Gastrocnemius medialis (tissue), 4 donors: ENCODE measurements at regions not wholly inside any gene's neighbourhood (a gene's known extent, or its start where the extent isn't known, plus 50 kb on each side); places are given as distances from the start of the nearest gene placed in this dataset.

Experiments used
- ATAC-seq, 2 donors: fragments of 150-250 bp; one replicate each; pipeline ENCODE4 v1.9.1; 2016
- DNase-seq, 2 donors: peaks; one replicate each; pipeline ENCODE4 v3.0.0-alpha.2; 2019
- H3K27ac ChIP-seq, 4 donors: fragments of 200-600 bp; sonication (generic); 1 replicate in 1 of 4; 2 replicates in 3 of 4; pipeline ENCODE4 v1.5.1; 2016 to 2018; ENCODE audit warnings: mild to moderate bottlenecking in 2 of 4, moderate library complexity in 1 of 4
- H3K27me3 ChIP-seq, 3 donors: fragments of 200-600 bp; sonication (generic) in 2 of 3; 1 replicate in 1 of 3; 2 replicates in 2 of 3; pipeline versions ENCODE4 v1.5.1 to v1.6.0; 2016 to 2019; ENCODE audit warnings: mild to moderate bottlenecking in 1 of 3, moderate library complexity in 1 of 3
- H3K36me3 ChIP-seq, 2 donors: fragments of 200-600 bp; sonication (generic) in 1 of 2; one replicate each; pipeline ENCODE4 v1.5.1; 2017 to 2018
- H3K4me1 ChIP-seq, 2 donors: fragments of 200-600 bp; sonication (generic) in 1 of 2; one replicate each; pipeline ENCODE4 v1.5.1; 2016 to 2017; ENCODE audit warnings: mild to moderate bottlenecking in 2 of 2
- H3K4me3 ChIP-seq, 4 donors: fragments of 200-600 bp; sonication (generic) in 3 of 4; 1 replicate in 1 of 4; 2 replicates in 3 of 4; pipeline ENCODE4 v1.5.1; 2016 to 2019; ENCODE audit warnings: mild to moderate bottlenecking in 2 of 4
- H3K9me3 ChIP-seq, 3 donors: fragments of 200-600 bp; sonication (generic) in 2 of 3; 1 replicate in 1 of 3; 2 replicates in 2 of 3; pipeline ENCODE4 v1.5.1; 2016 to 2019
- CTCF ChIP-seq, 5 experiments: fragments of 450-650 bp in 3 of 5; fragments of 200-600 bp in 2 of 5; sonication (generic) in 2 of 5; IDR thresholded peaks in 4 of 5; conservative IDR thresholded peaks in 1 of 5; 1 replicate in 4 of 5; 2 replicates in 1 of 5; pipeline ENCODE4 v1.5.1; 2016 to 2019; ENCODE audit warnings: antibody characterized with exemption in 5 of 5, mild to moderate bottlenecking in 3 of 5, moderate library complexity in 3 of 5
- POLR2A ChIP-seq, 2 donors: fragments of 450-650 bp; IDR thresholded peaks; one replicate each; pipeline ENCODE4 v1.6.1; 2017; ENCODE audit warnings: antibody characterized with exemption in 2 of 2, mild to moderate bottlenecking in 2 of 2, moderate library complexity in 2 of 2
- in situ Hi-C, 4 donors: fragments of 200-750 bp; cut with MboI; loops; one replicate each; pipeline versions ENCODE4 v1.15.0 to v1.8.0; 2017; ENCODE audit warnings: low sequenced_read_pairs in 4 of 4
- intact Hi-C: fragments of 100-400 bp; cut with DNase I; formaldehyde crosslinking; loops from one replicate; pipeline ENCODE4 v1.15.1; 2023; ENCODE audit warnings: low total_unique reads

GRCh38 chr17:33992113-33992512 is 263.0 kb upstream of the CCL2 start:
- H3K36me3 ChIP-seq, result no peaks in the 10 kb centered on the region
- no peak for DNase-seq
- no peak for ATAC-seq
- no peak overlapping the region for H3K4me3 ChIP-seq
- TF ChIP-seq POLR2A (IDR thresholded peaks at IDR 0.05) (no peak), CTCF (IDR thresholded peaks at IDR 0.05 in 4 of 5, conservative IDR thresholded peaks at IDR 0.05 in 1 of 5) (no peak)
- H3K27ac ChIP-seq, result no peak overlapping the region
- H3K27me3 ChIP-seq, result no peaks in the 10 kb centered on the region
- H3K4me1 ChIP-seq, result peaks cover 0 to 9% of the 10 kb centered on the region in 2 donors
- intact Hi-C loops, result no loop called here
- no peaks in the 10 kb centered on the region for H3K9me3 ChIP-seq
- in situ Hi-C loops, result no loop called here

GRCh38 chr17:34000639-34001038 is 254.4 kb upstream of the CCL2 start:
- no peak for DNase-seq
- no peak overlapping the region for H3K27ac ChIP-seq
- in situ Hi-C loops (loop anchor here in 1 of 4 donors (25.0 kb wide), 1 partner anchor 112 kb away; no protein-coding TSS in a partner anchor), intact Hi-C loops (no loop called here)
- no peaks in the 10 kb centered on the region for H3K4me1 ChIP-seq
- no peaks in the 10 kb centered on the region for H3K36me3 ChIP-seq
- H3K4me3 ChIP-seq, result no peak overlapping the region
- TF ChIP-seq CTCF (IDR thresholded peaks at IDR 0.05 in 4 of 5, conservative IDR thresholded peaks at IDR 0.05 in 1 of 5), result no peak
- TF ChIP-seq POLR2A (IDR thresholded peaks at IDR 0.05), result no peak
- no peaks in the 10 kb centered on the region for H3K9me3 ChIP-seq
- ATAC-seq, result no peak
- H3K27me3 ChIP-seq, result no peaks in the 10 kb centered on the region

- no peaks in the 10 kb centered on the region for H3K4me1 ChIP-seq
Observed at GRCh38 chr17:34001246-34001645, 253.8 kb upstream of the CCL2 start.

GRCh38 chr17:34006126-34006525 is 249.0 kb upstream of the CCL2 start:
- DNase-seq (no peak), ATAC-seq (no peak)
- in situ Hi-C loops, result loop anchor here in 1 of 4 donors (25.0 kb wide), 1 partner anchor 106 kb away; no protein-coding TSS in a partner anchor
- intact Hi-C loops, result no loop called here
- Histone ChIP-seq H3K36me3 (no peaks in the 10 kb centered on the region), H3K4me3 (no peak overlapping the region), H3K4me1 (no peaks in the 10 kb centered on the region), H3K27ac (no peak overlapping the region), H3K9me3 (no peaks in the 10 kb centered on the region), H3K27me3 (no peaks in the 10 kb centered on the region)
- TF ChIP-seq CTCF (IDR thresholded peaks at IDR 0.05 in 4 of 5, conservative IDR thresholded peaks at IDR 0.05 in 1 of 5), result no peak
- no peak for TF ChIP-seq POLR2A (IDR thresholded peaks at IDR 0.05)

More at GRCh38 chr17:34001246-34001645, 253.8 kb upstream of the CCL2 start:
- DNase-seq (no peak), ATAC-seq (no peak)
- TF ChIP-seq CTCF (IDR thresholded peaks at IDR 0.05 in 4 of 5, conservative IDR thresholded peaks at IDR 0.05 in 1 of 5) (no peak), POLR2A (IDR thresholded peaks at IDR 0.05) (no peak)
- H3K4me3 ChIP-seq, result no peak overlapping the region
- H3K27ac ChIP-seq, result no peak overlapping the region
- no peaks in the 10 kb centered on the region for H3K36me3 ChIP-seq
- in situ Hi-C loops (loop anchor here in 1 of 4 donors (25.0 kb wide), 1 partner anchor 111 kb away; no protein-coding TSS in a partner anchor), intact Hi-C loops (no loop called here)
- H3K9me3 ChIP-seq, result no peaks in the 10 kb centered on the region
- no peaks in the 10 kb centered on the region for H3K27me3 ChIP-seq

GRCh38 chr17:34008125-34008524 is 247.0 kb upstream of the CCL2 start:
- no peak for TF ChIP-seq CTCF (IDR thresholded peaks at IDR 0.05 in 4 of 5, conservative IDR thresholded peaks at IDR 0.05 in 1 of 5)
- in situ Hi-C loops (loop anchor here in 1 of 4 donors (25.0 kb wide), 1 partner anchor 104 kb away; no protein-coding TSS in a partner anchor), intact Hi-C loops (no loop called here)
- ATAC-seq (no peak), DNase-seq (no peak)
- Histone ChIP-seq H3K9me3 (no peaks in the 10 kb centered on the region), H3K27ac (no peak overlapping the region), H3K4me3 (no peak overlapping the region), H3K36me3 (no peaks in the 10 kb centered on the region), H3K4me1 (no peaks in the 10 kb centered on the region), H3K27me3 (no peaks in the 10 kb centered on the region)
